SK-N-SH (cell line): ENCODE measurements at regions not wholly inside any gene's neighbourhood (a gene's known extent, or its start where the extent isn't known, plus 50 kb on each side); places are given as distances from the start of the nearest gene placed in this dataset.

ENCODE experiments used
- CTCF ChIA-PET: fragments of 300-600, 350-600 bp; formaldehyde crosslinking; extraction: SDS; loops from one replicate; lab custom pipeline; 2021; lab: Yijun Ruan, JAX
- POLR2A ChIA-PET: fragments of 350-600 bp; sonication (Branson Sonifier 250); formaldehyde crosslinking; extraction: SDS; loops from one replicate; lab custom pipeline; 2020; ENCODE audit warnings: antibody characterized with exemption, inconsistent platforms; lab: Yijun Ruan, JAX
- DNase-seq: peaks from one replicate; pipeline ENCODE4 v3.0.0; 2012
- H2AFZ ChIP-seq: fragments of 200-600 bp; sonication (generic); 2 replicates; pipeline ENCODE4 v1.8.1; 2016; ENCODE audit warnings: antibody characterized with exemption, mild to moderate bottlenecking, low read depth
- H3F3A ChIP-seq: fragments of 200-600 bp; sonication (generic); replicated peaks from 2 replicates; pipeline ENCODE3; 2016; ENCODE audit warnings: antibody characterized with exemption, mild to moderate bottlenecking; ENCODE audit not compliant: insufficient read depth
- H3K27ac ChIP-seq, 2 experiments: fragments of 200-500 bp in 1 of 2; fragments of 200-600 bp in 1 of 2; sonication (Bioruptor generic) in 1 of 2; sonication (generic), shearing (Covaris generic) in 1 of 2; 2 replicates each; pipeline versions ENCODE4 v1.5.1 to v1.6.1; 2014 to 2016; ENCODE audit warnings: low read depth in 2 of 2, inconsistent platforms in 1 of 2, low read length in 1 of 2, mild to moderate bottlenecking in 1 of 2, mixed read lengths in 1 of 2
- H3K27me3 ChIP-seq: fragments of 200-600 bp; sonication (generic), shearing (Covaris generic); 2 replicates; pipeline ENCODE4 v1.6.1; 2016; ENCODE audit warnings: mixed run types; ENCODE audit not compliant: insufficient read depth
- H3K36me3 ChIP-seq, 2 experiments: fragments of 200-500 bp in 1 of 2; fragments of 200-600 bp in 1 of 2; sonication (Bioruptor generic) in 1 of 2; sonication (generic) in 1 of 2; replicated peaks in 1 of 2; 2 replicates each; pipeline versions ENCODE3 to v1.5.1; 2014 to 2016; ENCODE audit warnings: low read length in 1 of 2, mild to moderate bottlenecking in 1 of 2; ENCODE audit not compliant: insufficient read depth in 2 of 2, control insufficient read depth in 1 of 2
- H3K4me1 ChIP-seq, 2 experiments: fragments of 200-500 bp in 1 of 2; fragments of 200-600 bp in 1 of 2; sonication (Bioruptor generic) in 1 of 2; sonication (generic), shearing (Covaris generic) in 1 of 2; 2 replicates each; pipeline versions ENCODE4 v1.5.1 to v1.6.1; 2014 to 2016; ENCODE audit warnings: low read depth in 1 of 2, low read length in 1 of 2, mixed run types in 1 of 2; ENCODE audit not compliant: insufficient read depth in 2 of 2, control insufficient read depth in 1 of 2
- H3K4me2 ChIP-seq: fragments of 200-600 bp; sonication (generic), shearing (Covaris generic); 2 replicates; pipeline ENCODE4 v1.6.1; 2017; ENCODE audit warnings: mixed run types
- H3K4me3 ChIP-seq, 2 experiments: fragments of 200-500 bp in 1 of 2; fragments of 200-600 bp in 1 of 2; sonication (Bioruptor generic) in 1 of 2; sonication (generic), shearing (Covaris generic) in 1 of 2; 2 replicates each; pipeline versions ENCODE4 v1.5.1 to v1.8.1; 2014 to 2016; ENCODE audit warnings: low read depth in 2 of 2, inconsistent platforms in 1 of 2, low read length in 1 of 2, mild to moderate bottlenecking in 1 of 2, mixed read lengths in 1 of 2, moderate library complexity in 1 of 2
- H3K79me2 ChIP-seq: fragments of 200-600 bp; sonication (generic); 2 replicates; pipeline ENCODE4 v1.8.1; 2017; ENCODE audit warnings: mild to moderate bottlenecking; ENCODE audit not compliant: insufficient read depth
- H3K9ac ChIP-seq: fragments of 200-600 bp; sonication (generic); 2 replicates; pipeline ENCODE4 v1.6.1; 2017; ENCODE audit warnings: mixed run types
- H3K9me2 ChIP-seq: fragments of 200-600 bp; sonication (generic); 2 replicates; pipeline ENCODE4 v1.6.1; 2017; ENCODE audit warnings: mixed run types
- H3K9me3 ChIP-seq: fragments of 200-600 bp; sonication (generic); 2 replicates; pipeline ENCODE4 v1.6.1; 2017; ENCODE audit warnings: mixed run types, mild to moderate bottlenecking, moderate library complexity
- H4K20me1 ChIP-seq: fragments of 200-600 bp; sonication (generic); 2 replicates; pipeline ENCODE4 v1.6.1; 2017; ENCODE audit warnings: mild to moderate bottlenecking, mixed run types; ENCODE audit not compliant: insufficient read depth
- CHD2 ChIP-seq: fragments of 150-350 bp; IDR thresholded peaks from 2 replicates; pipeline ENCODE4 v1.6.1; 2018; ENCODE audit warnings: low read length; ENCODE audit not compliant: partially characterized antibody
- CTCF ChIP-seq: fragments of 200-600 bp; sonication (generic); IDR thresholded peaks from 2 replicates; pipeline ENCODE4 v1.6.1; 2017; ENCODE audit warnings: antibody characterized with exemption, mild to moderate bottlenecking, moderate library complexity
- ELF1 ChIP-seq: IDR thresholded peaks from 2 replicates; pipeline ENCODE4 v1.4.0; 2012
- EZH2phosphoT487 ChIP-seq: fragments of 200-600 bp; sonication (generic); IDR thresholded peaks from 2 replicates; pipeline ENCODE4 v1.6.1; 2017; ENCODE audit warnings: low read depth, mixed run types, mild to moderate bottlenecking, antibody characterized with exemption, moderate library complexity, borderline replicate concordance
- FOXJ3 ChIP-seq: sonication (generic); formaldehyde crosslinking; IDR thresholded peaks from 2 replicates; pipeline ENCODE4 v1.5.1; 2020; ENCODE audit warnings: mild to moderate bottlenecking, missing genetic modification reagents
- MAX ChIP-seq: IDR thresholded peaks from 2 replicates; pipeline ENCODE4 v1.4.0; 2012; ENCODE audit warnings: low read depth
- MEF2A ChIP-seq: IDR thresholded peaks from 2 replicates; pipeline ENCODE4 v1.4.0; 2012; ENCODE audit warnings: low read depth, borderline replicate concordance
- MXI1 ChIP-seq: IDR thresholded peaks from 2 replicates; pipeline ENCODE4 v1.6.1; 2012; ENCODE audit warnings: mild to moderate bottlenecking, low read depth, low read length, improper control_type of control experiment
- NFIC ChIP-seq: IDR thresholded peaks from 2 replicates; pipeline ENCODE4 v1.4.0; 2012; ENCODE audit warnings: borderline replicate concordance
- NRF1 ChIP-seq: IDR thresholded peaks from 2 replicates; pipeline ENCODE4 v1.6.1; 2012; ENCODE audit warnings: low read depth, mild to moderate bottlenecking, low read length
- PBX3 ChIP-seq: IDR thresholded peaks from 2 replicates; pipeline ENCODE4; 2012
- POLR2AphosphoS5 ChIP-seq: IDR thresholded peaks from 2 replicates; pipeline ENCODE4 v1.6.1; 2012; ENCODE audit warnings: low read depth, low read length
- RAD21 ChIP-seq: IDR thresholded peaks from 2 replicates; pipeline ENCODE4 v1.6.1; 2012; ENCODE audit warnings: mild to moderate bottlenecking, low read length
- SMC3 ChIP-seq: IDR thresholded peaks from 2 replicates; pipeline ENCODE4 v1.6.1; 2012; ENCODE audit warnings: low read depth, low read length, improper control_type of control experiment
- TAF1 ChIP-seq: IDR thresholded peaks from 2 replicates; pipeline ENCODE4 v1.6.1; 2012; ENCODE audit warnings: low read depth, mild to moderate bottlenecking, low read length, moderate library complexity, borderline replicate concordance
- USF1 ChIP-seq: IDR thresholded peaks from 2 replicates; pipeline ENCODE4 v1.4.0; 2012; ENCODE audit warnings: low read depth, borderline replicate concordance
- ZBTB33 ChIP-seq: IDR thresholded peaks from 2 replicates; pipeline ENCODE4 v1.4.0; 2012; ENCODE audit warnings: low read depth, borderline replicate concordance
- WGBS: methylation state at CpG from one replicate; pipeline ENCODE4 v1.1.6; 2017; ENCODE audit warnings: low lambda C conversion rate; 5-methylcytosine and 5-hydroxymethylcytosine counted together

GRCh38 chr10:44520651-44521050 lies 135.8 kb upstream of the CXCL12 start:
- Histone ChIP-seq H3K27ac (no peak overlapping the region), H3K4me2 (no peak overlapping the region), H3K36me3 (no peaks in the 10 kb centered on the region), H4K20me1 (no peaks in the 10 kb centered on the region), H3K9me2 (no peaks in the 10 kb centered on the region), H3K4me1 (no peaks in the 10 kb centered on the region), H3K27me3 (no peaks in the 10 kb centered on the region), H2AFZ (no peak overlapping the region), H3K79me2 (no peaks in the 10 kb centered on the region), H3K4me3 (no peak overlapping the region), H3F3A (no peaks in the 10 kb centered on the region), H3K9ac (no peak overlapping the region), H3K9me3 (no peaks in the 10 kb centered on the region)
- ChIA-PET CTCF (no interaction called here), POLR2A (no interaction called here)
- TF ChIP-seq PBX3 = no peak
- no peak for TF ChIP-seq SMC3
- no peak for TF ChIP-seq MEF2A
- TF ChIP-seq POLR2AphosphoS5 = no peak
- TF ChIP-seq USF1 = no peak
- TF ChIP-seq CHD2 = no peak
- TF ChIP-seq ELF1 = no peak
- TF ChIP-seq ZBTB33 = no peak
- TF ChIP-seq NFIC = no peak
- TF ChIP-seq MXI1 = no peak
- no peak for TF ChIP-seq CTCF
- no peak for TF ChIP-seq RAD21
- no peak for TF ChIP-seq TAF1
- TF ChIP-seq MAX = no peak
- no peak for TF ChIP-seq NRF1
- no peak for TF ChIP-seq FOXJ3 (CRISPR knock-in tag)
- TF ChIP-seq EZH2phosphoT487 = no peak
- WGBS = 0% methylated on average over 2 of the region's 2 CpGs
- no peak for DNase-seq
